Thyroid gland (tissue), 4 donors: ENCODE measurements at regions not wholly inside any gene's neighbourhood (a gene's known extent, or its start where the extent isn't known, plus 50 kb on each side); places are given as distances from the start of the nearest gene placed in this dataset.
"Not testable (repeated sequence)": the region's sequence is repeated elsewhere in the genome, so short reads cannot be mapped to it uniquely, and the experiment has no call there.

Experiments
- CTCF ChIP-seq, 6 experiments: fragments of 200-600 bp in 3 of 6; fragments of 450-650 bp in 3 of 6; sonication (generic) in 3 of 6; IDR thresholded peaks; one replicate each; pipeline ENCODE4 v1.5.1; 2016 to 2019; ENCODE audit warnings: antibody characterized with exemption in 6 of 6, mild to moderate bottlenecking in 2 of 6, inconsistent platforms in 1 of 6, moderate library complexity in 1 of 6
- POLR2A ChIP-seq, 2 donors: fragments of 450-650 bp; IDR thresholded peaks; one replicate each; pipeline ENCODE4 v1.6.1; 2017; ENCODE audit warnings: antibody characterized with exemption in 2 of 2, mild to moderate bottlenecking in 2 of 2, moderate library complexity in 1 of 2

GRCh38 chr10:33909476-33909875, 575.0 kb upstream of the NRP1 start:
- TF ChIP-seq CTCF, POLR2A (IDR thresholded peaks at IDR 0.05): not testable (repeated sequence)
